Daoy (cell line): ENCODE measurements at regions not wholly inside any gene's neighbourhood (a gene's known extent, or its start where the extent isn't known, plus 50 kb on each side); places are given as distances from the start of the nearest gene placed in this dataset.
"Not testable (repeated sequence)": the region's sequence is repeated elsewhere in the genome, so short reads cannot be mapped to it uniquely, and the experiment has no call there.

ENCODE experiments used
- DNase-seq: peaks from one replicate; pipeline ENCODE4 v3.0.0-alpha.2; 2015; ENCODE audit warnings: low read depth

DNA sequence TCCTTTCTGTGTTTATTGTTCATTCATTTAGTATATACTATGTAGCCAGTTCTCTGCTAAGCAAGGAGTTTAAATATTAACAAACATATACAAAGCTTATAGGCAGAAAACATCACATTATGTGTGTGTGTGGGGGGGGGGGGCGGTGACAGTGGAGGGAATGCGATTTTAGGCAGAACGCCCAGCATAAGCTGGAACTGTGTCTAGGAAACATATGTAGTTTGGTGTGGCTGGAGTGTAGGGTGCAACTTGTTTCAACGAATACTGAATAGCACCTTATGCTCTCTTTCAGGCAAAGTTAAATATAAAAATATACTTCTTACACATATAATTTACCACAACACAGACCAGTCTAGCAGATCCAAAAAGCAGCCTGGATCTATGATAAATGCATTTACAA lies 980.6 kb downstream of the SLC6A15 start:
- no peak for DNase-seq

DNA sequence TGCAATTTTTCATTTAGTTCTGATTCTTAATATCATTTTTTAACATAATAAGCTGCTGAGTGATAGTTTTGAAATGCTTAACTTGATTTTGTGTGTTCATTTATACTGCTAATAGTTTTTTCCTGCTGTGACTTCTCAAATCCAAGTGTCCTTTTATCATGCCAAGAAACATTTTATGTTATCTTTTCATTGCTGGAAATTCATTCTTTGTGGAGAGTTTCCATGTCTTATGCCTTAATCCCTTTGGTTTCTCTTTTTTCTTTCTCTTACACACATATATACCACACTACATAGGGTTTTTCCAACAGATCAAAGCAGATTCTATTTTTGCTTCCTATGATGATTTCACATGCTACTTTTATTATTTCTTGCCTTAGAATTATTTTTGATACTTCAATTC lies 981.1 kb downstream of the SLC6A15 start:
- DNase-seq: no peak

DNA sequence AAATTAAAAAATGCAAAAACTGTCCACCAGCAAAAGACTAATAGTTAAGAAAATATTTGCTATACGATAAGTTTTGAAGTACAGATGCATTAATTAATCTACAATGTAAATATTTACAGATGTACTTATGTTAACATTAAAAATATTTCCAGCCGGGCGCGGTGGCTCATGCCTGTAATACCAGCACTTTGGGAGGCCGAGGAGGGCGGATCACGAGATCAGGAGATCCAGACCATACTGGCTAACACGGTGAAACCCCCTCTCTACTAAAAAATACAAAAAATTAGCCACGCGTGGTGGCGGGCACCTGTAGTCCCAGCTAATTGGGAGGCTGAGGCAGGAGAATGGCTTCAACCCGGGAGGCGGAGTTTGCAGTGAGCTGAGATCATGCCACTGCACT lies 982.8 kb downstream of the SLC6A15 start:
- not testable (repeated sequence) for DNase-seq

DNA sequence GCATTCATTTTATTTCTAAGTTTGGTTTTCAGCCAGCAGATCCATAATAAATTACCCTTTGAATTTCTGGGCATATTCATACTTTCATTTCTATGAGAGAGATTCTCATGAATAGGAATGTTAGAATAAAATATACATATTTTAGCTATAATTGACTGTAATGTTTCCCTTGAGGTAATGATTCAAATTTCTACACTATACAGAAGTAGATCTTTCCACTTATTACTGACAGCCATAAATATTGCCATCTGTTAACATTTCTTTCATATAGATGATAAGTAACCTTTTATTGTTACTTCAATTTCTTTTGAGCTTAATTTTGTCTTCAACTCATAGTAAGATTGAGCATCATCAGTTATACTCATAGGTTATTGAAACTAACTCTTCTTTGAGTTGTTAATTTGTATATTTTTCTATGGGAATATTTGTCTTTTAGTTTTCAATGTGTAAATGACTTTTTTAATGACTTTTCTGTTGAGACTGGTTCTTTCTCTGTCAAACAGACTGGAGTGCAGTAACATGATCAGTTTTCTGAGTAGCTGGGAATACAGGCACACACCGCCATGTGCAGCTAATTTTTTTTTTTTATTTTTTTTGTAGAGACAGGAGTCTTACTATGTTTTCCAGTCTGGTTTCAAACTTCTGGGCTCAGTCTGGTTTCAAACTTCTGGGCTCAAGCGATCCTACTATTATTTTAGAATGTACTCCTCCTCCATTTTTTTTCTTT lies 991.6 kb downstream of the SLC6A15 start:
- DNase-seq: no peak

DNA sequence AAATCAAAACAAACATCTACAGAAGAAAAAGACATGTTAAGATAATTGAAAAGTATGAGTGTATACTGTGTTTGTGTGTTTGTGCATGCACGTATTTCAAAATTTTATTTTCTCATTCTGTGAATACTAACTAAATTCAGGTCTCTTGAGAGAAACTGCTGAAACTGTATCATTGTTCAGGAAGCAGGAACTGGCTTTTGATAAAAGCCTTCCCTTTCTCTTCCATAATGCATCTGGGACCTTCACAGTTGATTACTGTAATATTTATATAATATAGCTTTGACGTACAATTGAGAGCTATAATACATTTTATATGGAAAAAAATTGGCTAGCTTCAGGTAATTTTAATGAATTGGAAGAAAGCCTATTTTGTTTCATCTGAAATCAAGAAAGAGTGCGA lies 993.5 kb downstream of the SLC6A15 start:
- DNase-seq: no peak

DNA sequence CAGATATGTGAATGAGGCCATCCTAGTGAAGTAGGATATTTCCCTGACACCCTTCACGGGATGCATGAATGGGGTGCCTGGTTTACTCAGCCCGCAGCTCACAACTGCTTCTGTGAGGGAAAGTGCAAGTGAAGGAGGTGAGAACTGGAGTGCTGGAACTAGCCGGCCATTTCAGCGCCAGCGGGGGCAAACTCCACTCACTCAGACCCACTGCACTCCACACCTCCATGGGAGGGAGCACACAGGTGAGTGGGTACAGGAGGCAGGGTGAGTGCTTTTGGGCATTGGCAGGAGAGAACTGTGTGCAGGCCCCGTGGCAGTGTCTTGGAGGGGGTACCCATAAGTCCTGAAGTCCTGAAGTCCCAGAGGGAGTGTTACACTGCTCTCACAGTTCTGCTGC lies 1008.4 kb downstream of the SLC6A15 start:
- no peak for DNase-seq

DNA sequence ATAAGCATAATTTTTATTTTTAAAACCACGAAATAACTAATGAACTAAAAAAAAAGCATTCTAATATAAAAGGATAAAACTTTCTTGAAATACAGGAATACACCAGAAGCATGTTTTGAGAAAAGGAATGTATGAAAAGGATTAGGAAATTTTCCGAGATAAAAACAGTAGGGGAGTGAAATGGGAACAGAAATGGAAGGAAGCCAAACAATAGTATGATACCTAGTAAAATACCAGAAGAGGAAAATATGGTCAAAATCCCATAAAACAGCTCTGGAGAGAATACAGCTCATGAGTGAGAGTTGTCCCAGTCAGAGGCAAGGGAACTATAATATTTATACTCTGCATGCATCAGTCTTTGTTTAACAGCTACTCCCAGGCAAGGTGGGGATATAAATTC lies 1016.2 kb downstream of the SLC6A15 start:
- no peak for DNase-seq

DNA sequence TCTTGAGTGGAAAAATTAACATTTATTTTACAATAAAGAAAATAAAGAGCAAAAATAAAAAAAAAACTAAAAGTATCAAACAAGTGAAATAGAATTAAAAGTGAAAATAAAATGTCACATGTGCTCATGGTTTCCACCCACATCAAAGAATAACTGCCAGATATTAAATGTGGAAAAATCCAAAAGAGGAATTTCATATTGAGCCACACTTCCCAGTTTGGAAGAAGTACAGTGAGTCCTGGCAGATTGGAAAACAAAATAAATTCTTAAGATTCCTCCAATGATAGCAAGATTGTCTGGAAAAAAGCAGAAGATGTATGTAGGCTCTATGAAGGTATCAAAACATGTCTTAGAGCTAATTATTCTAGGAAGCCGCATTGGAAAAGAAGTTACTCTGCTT lies 1019.5 kb downstream of the SLC6A15 start:
- DNase-seq: no peak

DNA sequence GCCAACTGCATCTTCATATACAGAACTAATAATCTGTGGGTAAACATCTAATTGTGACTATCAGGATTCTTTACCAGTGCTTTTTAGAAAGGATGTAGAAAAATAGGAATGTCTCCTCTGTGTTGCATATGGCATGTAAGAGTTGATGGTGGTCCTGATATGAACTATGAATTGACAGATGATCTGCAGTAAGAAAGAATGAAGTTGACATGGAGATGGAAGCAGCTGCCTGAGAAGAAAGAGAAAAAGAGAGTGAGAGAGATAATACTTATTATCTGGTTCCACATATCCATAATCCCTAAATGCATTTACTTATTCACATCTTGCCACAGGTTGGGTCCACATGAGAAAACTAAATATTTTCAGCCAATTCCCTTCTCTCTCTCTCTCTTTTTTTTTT lies 1022.9 kb downstream of the SLC6A15 start:
- no peak for DNase-seq

DNA sequence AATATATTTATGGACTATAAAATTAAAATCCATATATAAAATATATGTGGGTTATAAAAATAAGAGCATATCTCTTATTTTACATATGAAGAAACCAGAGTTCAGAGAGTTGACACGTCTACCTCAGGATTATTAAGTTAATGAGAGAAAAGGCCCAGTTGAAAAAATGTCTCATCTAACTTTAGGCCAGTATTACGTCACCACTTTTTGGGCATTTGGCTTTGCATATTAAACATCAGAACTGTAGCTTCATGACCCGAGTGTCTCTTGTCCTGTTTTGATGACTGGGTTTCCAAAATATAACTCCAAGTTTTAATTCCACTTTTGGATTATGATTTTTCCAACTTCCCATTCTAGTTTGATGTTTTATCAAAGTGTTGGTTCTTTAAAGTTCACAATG lies 1026.1 kb downstream of the SLC6A15 start:
- DNase-seq: no peak

DNA sequence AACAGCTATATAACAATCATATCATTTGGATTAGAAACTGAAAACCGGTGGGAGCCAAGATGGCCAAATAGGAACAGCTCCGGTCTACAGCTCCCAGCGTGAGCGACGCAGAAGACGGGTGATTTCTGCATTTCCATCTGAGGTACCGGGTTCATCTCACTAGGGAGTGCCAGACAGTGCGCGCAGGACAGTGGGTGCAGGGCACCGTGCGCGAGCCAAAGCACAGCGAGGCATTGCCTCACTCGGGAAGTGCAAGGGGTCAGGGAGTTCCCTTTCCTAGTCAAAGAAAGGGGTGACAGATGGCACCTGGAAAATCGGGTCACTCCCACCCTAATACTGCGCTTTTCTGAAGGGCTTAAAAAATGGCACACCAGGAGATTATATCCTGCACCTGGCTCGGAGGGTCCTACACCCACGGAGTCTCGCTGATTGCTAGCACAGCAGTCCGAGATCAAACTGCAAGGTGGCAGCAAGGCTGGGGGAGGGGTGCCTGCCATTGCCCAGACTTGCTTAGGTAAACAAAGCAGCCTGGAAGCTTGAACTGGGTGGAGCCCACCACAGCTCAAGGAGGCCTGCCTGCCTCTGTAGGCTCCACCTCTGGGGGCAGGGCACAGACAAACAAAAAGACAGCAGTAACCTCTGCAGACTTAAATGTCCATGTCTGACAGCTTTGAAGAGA lies 1041.5 kb downstream of the SLC6A15 start:
- not testable (repeated sequence) for DNase-seq

DNA sequence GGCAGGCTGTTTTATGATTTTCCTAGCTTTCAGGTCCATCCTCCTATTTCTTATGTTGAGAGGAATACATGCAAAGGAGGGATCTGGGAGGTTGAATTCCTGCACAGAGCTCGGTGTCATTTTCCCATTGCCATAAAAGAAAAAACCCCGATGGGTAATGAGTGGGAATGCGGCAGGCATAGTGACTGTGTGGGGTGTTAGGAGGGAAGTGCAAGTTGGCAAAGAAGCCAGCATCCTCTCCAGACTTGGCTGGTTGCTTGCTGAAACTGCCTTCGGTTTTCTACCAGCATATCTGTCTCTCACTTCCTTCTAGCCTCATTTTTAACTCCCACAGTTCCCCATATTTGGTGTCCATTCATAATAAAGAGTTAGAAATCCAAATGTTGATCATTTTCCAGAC lies 1046.1 kb downstream of the SLC6A15 start:
- DNase-seq: no peak

DNA sequence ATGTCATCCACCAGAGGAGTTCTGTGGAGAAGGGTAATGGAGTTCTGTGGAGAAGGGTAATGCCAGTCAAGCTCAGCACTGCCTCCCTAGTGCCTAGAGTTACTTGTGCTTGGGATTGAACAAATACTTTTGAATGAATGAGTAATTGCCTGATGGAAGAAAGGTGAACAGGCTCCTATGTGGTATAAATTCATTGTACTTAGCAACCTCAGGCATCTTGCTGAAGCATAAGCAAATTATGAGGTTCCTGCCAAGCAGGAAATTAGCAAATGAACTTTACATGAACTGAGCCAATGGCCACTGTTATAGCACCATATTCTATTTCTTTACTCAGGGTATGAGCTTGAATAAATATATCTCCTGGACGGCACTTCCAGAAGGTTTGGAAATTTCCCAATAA lies 1047.2 kb downstream of the SLC6A15 start:
- DNase-seq: no peak

DNA sequence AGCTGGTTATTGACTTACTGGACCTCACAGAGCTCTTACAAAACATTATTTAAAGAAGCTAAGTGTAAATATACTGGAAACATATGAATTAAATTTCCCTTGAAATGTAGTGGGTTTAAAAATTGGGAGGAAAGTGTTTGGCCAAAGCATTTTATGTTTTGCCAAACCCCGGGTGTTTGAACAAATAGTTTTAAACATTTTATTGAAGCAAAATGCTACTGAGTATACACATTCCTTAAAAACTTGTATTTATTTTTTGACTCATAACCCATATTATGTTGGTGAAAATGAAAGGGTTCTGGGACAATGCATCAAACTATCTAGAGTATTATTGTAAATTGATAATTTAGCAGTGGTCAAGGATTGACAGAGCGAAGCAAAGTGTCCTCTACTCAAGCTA lies 1048.5 kb downstream of the SLC6A15 start:
- DNase-seq: no peak

DNA sequence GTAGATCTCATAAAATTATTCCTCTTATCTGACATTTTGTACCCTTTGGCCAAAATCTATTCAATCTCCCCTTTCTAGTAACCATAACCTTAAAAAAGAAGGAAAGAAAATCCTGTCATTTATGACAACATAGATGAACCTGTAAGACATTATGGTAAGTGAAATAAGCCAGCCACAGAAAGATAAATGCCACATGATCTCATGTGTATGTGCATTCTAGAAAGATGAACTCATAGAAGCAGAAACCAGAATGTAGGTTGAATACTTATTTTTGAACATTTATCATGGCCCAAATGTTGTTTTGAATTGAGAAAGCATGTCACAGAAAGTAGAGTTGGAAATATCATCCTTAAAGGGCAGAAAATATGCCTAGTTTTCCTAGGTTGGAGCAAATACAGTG lies 1053.6 kb downstream of the SLC6A15 start:
- no peak for DNase-seq

DNA sequence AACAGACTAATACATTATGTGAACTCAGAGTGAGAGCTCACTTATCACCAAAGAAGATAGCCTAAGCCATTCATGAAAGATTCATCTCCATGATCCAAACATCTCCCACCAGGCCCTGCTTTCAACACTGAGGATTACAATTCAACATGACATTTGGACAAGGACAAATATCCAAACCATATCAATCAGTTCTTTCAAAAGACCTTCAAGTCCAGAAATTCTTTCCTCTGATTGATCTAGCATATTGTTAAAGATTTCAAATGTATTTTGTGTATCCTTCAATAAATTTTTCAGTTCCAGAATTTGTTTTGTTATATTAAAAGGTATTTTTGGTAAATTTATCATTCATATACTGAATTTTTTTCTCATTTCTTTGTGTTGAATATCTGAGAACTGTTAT lies 1055.8 kb downstream of the SLC6A15 start:
- DNase-seq: no peak

DNA sequence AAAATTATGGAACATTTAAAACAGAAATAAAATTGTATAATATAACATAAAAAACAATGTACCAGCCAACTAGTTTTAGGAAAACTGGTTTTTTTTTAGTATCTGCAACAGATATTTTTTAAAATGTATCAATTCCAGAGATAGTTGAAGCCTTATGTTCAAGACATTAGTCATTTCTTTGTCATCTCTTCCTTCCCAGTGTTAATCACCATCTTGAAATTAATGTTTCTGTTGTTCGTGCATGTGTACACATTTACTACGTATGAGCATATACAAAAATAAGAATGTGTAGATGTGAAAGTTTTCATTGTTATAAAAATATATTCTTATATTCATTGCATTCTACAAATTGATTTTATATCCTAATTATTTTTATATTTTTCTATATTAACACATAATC lies 1062.1 kb downstream of the SLC6A15 start:
- no peak for DNase-seq

DNA sequence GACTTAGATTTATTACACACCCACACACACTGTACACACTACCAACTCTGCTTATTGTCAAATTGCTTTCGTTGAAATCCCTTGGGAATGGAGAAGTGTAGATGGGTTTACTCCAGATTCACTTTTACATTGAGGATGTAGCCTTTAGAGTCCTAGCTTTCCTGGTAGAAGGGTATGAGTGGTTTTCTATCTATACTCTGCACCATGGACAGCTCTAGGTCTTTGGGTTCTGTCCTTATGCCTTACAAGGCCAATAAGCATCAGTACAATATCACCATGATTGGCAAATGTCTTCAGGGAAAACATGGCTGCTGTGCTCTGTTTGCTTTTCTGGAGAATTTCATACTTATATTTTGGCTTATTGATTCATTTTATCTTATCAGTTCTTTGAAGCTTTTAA lies 1063.9 kb downstream of the SLC6A15 start:
- DNase-seq: no peak

DNA sequence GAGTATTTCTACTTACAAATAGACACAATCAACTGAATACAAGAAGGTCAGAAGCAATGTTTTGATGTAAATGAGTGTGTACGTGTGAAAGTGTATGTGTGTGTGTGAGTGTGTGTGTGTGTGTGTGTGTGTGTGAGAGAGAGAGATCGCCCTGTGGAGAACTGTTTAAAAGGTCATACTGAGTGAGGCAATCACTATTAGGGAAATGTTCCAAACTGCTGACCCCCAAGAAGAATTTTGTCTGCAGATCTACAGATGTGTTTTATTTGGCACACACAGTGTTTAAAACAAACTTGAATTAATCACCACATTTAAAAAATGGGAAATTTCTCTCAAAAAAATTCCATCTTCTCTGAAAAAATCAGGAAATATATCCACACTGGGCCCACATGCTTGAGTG lies 1069.1 kb downstream of the SLC6A15 start:
- no peak for DNase-seq

DNA sequence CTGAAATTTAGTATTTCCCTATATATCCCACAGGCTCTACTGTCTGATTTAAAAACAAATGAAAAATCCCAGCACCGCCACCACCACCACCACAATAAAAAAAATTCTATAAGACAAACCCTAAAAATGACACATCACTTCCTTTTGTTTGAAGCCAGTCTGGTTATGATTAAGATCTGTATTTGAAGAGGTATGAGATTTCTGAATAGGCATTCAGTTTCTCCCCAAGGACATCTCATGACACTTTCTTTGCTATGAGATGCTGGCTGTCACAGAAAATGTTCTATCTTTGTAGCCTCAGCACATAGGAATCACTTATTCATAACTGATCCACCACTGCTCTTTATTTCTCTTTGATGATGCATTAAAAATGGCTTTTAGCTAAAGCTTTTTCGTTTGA lies 1071.0 kb downstream of the SLC6A15 start:
- DNase-seq: no peak

DNA sequence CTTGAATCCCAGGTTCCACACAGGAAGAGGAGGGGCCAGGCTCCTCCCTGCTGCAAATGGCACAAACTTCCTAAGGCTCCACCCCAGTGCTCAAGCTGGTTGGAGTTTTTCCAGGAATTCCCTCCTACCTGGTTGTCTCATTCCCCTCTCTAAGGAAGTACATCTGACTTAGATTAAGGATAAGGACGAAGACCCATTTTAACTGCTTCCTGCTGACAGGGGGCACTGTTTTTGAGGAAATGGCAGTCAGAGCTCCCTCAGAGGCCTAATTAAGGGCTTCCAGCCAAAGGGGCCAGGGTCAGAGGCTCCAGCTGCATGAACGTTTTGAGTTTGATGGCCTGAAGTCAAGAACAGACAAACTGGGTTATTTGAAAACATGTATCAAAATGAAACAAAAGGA lies 1084.7 kb downstream of the SLC6A15 start:
- DNase-seq: no peak

DNA sequence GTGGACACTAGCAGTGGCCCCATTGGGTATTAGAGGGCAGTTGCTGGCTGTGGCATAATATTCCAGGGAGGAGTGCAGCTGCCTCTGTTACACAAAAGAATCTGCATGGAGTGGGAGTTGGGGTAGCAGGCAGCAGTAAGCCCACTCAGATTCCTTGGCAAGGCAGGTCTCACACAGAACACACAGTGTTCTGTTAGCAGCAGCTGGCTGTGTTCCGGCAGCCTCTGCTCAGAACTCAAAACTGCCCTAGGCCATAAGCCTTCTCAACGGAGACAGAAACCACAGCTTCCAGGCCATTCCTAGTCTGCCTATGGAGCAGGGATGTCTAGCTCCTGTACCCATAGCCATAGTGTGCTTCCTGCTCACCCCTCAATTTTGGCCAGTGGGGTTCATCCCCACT lies 1085.4 kb downstream of the SLC6A15 start:
- no peak for DNase-seq

DNA sequence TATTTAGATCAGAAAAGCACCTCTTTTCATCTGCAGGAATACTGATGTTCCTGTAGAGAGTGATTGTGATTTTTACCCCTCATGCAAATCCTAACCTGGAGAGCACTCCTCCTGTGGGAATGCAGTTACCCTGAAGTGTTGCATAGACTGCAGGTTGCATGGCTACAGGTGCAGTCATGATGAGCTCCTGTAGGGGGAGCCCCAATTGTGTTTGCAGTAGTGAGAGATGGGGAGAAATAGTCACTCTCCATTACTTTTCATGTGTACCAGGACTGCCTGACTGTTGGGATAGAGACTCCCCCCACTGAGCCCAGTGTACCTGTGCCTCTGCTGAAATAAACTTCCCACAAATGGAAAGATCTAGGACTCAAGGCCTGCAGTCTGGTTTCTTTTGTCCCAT lies 1086.5 kb downstream of the SLC6A15 start:
- no peak for DNase-seq
